NCI-H510A treated with DMSO at 0.1 percent for 48 hours (cell line): ENCODE measurements at regions not wholly inside any gene's neighbourhood (a gene's known extent, or its start where the extent isn't known, plus 50 kb on each side); places are given as distances from the start of the nearest gene placed in this dataset.

Experiments used
- DNase-seq: peaks from one replicate; lab custom pipeline; 2025; lab: John Stamatoyannopoulos, UW

DNA sequence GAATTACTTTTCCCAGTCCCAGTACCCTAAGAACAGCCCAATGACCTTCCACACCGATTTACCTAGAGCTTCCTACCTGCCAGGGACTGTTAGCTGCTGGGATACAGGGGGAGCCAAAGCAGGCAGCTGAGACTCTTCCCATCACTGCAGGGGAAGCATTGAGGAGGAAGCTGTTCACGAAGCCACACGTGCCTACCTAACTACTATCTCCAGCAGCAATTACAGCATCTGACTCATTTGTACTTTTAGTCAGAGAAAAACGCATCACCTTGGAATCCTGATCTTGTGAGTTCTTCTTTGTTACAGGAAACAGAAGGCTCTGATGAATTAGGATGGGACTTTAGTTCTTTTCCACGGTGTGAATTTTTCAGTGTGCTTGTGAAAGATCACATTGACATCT, 113.7 kb upstream of the DHX40 start:
- DNase-seq, result no peak

DNA sequence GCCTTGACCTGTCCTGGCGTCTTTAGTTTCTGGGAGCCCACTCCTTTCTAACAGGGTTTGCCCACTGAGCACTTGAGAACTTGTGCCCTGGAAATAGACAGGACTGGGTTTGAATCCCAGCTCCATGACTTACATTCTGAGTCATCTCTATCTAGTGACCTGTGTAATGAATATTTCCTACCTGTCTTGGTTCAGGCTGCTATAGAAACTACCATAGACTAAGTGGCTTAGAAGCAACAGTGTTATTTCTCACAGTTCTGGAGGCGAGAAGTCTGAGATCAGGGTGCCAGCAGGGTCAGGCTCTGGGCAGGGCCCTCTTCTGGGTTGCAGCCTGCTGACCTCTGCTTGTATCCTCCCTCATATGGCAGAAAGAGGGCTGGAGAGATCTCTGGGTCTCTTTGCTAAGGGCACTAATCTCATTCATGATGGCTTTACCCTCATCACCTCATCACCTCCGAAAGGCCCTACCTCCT, 110.7 kb upstream of the DHX40 start:
- no peak for DNase-seq

DNA sequence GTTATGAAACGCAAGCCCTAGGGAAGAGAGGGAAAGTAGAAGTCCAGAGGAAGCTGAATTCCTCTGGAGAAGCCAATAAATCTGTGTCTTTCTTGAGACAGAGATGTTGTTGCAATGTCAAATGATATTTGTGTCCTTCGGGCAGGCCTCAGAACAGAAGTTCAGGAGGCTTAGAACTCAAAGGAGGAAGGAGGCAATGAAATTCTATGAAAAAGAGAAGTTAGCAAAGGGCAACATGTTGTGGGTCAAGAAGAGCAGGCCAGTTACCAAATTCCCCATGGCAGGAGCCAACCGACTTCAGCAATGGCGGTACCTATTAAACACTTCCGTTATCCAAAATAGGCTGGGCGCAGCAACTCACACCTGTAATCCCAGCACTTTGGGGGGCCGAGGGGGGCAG, 109.0 kb upstream of the DHX40 start:
- no peak for DNase-seq

DNA sequence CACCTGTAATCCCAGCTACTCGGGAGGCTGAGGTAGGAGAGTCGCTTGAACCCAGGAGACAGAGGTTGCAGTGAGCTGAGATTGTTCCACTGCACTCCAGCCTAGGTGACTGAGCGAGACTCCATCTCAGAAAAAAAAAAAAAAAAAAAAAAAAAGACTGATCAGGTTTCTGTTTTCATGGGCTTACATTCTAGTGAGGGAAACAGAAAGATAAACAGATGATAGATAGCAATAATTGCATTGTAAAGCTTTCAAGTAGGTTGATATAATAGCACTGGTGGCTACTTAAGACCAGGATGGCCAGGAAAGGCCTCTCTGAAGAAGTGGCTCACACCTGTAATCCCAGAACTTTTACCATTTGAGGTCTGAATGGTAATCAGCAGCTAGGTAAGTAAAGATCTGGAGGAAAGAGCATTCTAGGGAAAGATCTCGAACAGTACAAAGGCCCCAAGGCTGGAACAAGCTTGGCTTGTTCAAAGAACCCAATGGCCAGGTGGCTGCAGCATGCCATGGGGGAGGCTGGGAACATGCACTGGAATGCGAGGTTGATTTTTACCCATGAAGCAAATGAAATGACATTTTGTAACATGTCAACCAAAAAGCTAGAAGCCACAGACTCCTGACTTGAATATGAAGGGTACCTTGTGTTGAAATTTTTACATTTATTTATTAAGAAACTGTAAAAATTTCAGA, 108.3 kb upstream of the DHX40 start:
- peak; percentile 70 for DNase-seq

DNA sequence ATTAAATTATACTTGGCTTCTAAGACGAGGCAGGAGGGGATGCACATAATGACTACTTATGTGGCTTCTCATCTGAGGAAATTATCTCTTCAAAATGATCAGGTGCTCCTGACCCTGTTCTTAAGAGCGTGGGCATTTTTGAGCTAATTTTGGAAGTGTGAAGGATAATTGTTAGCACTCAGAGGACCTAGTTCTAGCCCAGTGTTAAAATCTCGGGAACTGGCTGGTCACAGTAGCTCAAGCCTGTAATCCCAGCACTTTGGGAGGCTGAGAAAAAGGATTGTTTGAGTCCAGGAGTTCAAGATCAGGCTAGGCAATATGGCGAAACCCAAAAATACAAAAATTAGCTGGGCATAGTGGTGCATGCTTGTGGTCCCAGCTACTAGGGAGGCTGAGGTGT, 103.0 kb upstream of the DHX40 start:
- no peak for DNase-seq

DNA sequence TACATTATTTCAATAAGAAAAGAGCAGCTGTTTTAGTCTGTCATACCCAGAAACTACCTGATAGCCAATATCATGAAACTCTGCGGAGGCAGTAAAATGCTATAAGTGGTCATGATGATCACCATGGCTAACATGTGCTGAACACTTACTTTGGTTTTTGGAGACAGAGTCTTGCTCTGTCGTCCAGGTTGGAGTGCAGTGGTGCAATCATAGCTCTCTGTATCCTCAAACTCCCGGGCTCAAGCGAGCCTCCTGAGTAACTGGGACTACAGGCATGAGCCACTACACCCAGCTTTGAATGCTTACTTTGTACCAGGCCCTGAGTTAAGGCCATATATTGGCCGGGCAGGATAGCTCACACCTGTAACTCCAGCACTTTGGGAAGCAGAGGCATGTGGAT, 101.2 kb upstream of the DHX40 start:
- no peak for DNase-seq

DNA sequence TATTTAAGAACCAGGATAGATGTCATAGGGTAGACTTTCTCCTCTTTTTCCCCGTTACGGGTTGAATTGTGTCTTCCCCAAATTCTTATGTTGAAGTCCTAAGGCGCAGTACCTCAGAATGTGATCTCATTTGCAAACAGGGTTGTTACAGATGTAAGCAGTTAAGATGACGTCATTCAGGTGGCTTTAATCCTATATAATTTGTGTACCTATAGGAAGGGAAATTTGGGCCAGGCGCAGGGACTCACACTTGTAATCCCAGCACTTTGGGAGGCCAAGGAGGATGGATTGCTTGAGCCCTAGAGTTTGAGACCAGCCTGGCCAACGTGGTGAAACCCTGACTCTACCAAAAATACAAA, 99.5 kb upstream of the DHX40 start:
- no peak for DNase-seq

DNA sequence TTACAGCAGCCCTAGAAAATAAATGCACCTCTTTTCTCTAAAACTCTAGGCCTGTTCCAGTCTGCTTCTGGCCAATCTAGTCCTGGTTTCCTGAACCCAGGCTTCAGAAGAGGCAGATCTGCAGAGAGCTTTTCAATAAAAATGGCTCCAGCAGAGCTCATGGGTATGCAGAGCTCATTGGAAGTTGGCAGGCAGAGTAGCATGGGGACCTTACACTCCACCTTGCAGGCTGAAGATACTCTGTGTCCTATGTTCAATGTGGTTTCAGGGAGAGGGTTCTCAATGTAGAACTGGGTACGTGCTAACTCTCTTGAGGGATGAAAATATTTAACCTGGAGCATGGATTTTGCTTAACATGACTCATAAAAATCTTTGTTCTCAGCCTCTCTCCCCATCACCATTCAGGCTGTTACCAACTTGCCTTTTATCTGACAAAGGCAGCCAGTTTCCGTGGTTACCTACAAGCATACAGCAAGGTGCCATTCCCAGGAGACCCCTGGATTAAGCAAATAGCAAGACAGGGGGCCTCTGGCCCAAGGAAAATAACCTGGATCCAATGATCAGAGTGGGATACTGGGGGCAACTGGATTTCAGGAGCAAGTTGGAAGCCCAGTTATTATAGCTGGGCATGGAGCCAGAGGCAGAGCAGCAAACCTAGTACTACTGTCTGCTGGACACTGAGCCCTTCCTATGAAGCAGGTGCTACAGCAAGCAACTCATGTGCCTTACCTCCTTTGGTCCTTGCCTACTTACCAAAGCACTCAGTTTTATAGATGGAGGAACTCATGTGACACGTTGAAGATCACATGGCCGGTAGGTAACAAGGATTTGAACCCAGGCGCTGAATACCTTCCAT, 98.2 kb upstream of the DHX40 start:
- peak; percentile 17 for DNase-seq

DNA sequence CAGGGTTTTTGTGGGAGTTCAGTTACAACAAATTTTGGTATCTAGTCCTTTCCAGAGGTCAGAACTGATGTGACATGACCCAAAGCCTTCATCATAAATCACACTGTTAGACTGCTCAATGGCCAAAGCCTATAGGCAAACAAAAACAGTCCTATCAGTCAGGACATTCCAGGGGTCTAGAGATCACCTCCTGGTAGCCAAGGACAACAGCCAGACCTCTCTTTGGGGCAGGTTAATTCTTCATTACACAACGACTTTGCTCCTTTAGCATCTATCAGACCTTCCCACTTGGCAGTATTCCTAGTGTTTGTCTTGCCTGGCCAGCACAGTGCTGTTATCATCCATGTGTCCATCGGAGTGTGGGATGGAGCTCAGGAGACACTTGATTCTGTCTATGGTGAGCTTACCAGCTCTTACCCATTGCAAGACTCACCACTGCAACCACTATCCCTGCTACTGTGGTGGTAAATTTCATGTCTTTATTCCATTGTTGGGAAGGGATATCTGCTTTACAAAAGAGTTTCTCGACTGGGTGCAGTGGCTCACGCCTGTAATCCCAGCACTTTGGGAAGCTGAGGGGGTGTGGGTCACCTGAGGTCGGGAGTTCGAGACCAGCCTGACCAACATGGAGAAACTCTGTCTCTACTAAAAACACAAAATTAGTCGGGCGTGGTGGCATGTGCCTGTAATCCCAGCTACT, 95.5 kb upstream of the DHX40 start:
- no peak for DNase-seq

DNA sequence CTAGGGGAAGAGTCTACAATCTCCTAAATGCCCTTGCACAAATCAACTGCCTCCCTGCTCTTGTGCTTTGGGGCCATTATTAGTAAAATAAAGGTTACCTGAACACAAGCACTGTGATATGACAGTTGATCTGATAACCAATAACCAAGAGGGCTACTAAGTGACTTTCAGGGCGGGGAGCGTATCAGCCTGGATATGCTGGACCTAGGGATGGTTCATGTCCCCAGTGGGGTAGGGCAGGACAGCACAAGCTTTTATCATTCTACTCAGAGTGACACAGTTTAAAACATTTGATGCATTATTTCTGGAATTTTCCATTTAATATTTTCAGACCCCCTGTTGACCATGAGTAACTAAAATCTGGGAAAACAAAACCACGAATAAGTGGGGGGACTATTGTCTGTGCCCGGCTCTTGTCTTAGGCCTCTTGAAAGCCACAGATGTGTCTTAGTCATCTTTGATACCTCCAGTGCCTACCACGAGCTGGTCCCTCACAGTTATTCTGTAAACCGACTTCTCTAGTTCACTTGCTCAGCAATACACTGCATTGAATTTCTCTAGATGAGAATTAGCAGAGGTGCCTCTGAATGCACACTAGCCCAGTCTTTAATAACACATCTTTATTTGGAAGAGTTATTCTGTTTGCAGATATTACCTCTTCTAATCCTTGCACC, 94.6 kb upstream of the DHX40 start:
- DNase-seq, result no peak

DNA sequence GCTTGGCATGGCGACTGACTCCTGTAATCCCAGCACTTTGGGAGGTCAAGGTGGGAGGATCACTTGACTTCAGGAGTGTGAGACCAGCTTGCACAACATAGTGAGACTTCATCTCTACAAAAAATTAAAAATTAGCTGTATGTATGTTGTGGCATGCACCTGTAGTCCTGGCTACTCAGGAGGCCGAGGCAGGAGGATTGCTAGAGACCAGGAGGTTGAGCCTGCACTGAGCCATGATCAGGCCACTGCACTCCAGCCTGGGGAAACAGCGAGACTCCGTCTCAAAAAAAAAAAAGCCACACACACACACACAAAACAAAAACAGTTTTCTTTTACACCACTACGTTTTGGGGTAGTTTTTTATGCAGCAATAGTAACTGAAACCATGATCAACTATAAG, 89.0 kb upstream of the DHX40 start:
- no peak for DNase-seq

DNA sequence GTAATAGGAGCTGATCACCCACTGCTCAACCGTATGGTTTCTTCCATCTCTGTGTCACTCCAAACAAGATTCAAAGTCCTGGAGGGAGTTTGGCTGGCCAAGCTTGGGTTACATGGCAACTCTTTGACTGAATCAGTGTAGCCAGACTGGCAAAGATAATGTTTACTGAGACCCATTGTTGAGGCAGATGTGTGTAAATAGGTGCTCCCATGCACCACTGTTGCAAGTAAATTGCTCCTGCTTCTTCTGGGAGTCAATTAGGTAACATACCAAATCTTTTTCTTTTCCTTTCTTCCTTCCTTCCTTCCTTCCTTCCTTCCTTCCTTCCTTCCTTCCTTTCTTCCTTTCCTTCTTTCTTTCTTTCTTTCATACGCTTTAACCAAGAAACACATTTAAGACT, 86.3 kb upstream of the DHX40 start:
- no peak for DNase-seq

DNA sequence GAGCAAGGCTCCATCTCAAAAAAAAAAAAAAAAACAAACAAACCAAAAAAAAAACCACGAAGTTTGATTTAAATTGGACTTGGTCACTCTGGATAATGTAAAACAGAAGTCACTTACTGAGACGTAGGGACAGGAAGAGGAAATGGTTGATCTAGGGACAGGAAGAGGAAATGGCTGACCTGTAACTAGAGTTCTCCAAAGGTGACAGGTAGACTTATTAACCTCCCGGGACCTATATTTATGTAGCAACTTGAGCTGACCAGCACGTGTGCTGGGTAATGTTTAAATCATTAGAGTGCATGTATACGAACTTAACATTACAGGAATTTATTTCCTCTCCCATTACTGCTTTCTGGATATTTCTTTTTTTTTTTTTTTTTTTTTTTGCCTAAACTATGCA, 81.5 kb upstream of the DHX40 start:
- no peak for DNase-seq

DNA sequence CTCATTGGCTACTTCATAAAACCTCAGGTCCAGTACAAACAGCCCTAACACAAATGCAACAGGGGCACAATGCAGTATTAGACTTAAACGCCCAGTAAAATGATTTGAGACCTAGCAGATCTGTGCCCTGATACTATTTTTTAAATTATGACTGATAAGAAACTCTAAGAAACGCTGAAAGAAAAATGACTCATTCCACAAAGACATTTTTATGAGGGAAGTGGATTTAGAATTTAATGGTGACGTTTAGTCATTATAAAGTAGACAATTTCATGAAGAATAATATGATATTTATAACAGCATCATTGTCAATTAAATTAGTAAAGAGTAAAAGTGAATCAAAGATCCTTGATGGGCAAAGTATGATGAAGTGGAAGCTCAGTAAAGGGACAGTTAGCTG, 80.4 kb upstream of the DHX40 start:
- no peak for DNase-seq

DNA sequence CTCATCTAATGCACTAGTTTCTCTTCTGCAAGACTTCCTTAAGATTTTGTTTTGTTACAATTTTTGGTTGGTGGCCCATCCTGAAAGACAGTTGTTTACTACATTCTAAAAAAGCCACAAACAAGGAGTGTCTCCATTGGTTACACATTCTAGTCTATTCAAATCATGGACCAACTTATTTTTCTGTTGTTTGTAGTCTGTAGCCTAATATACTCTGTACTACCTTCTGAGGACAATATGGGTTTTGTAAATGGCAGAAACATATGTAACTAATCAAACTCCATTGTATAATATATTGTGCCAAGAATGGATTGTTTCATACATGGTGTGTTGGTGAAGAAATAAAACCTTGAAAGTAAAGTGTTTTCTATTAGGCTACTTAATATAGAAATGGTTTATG, 79.5 kb upstream of the DHX40 start:
- no peak for DNase-seq

DNA sequence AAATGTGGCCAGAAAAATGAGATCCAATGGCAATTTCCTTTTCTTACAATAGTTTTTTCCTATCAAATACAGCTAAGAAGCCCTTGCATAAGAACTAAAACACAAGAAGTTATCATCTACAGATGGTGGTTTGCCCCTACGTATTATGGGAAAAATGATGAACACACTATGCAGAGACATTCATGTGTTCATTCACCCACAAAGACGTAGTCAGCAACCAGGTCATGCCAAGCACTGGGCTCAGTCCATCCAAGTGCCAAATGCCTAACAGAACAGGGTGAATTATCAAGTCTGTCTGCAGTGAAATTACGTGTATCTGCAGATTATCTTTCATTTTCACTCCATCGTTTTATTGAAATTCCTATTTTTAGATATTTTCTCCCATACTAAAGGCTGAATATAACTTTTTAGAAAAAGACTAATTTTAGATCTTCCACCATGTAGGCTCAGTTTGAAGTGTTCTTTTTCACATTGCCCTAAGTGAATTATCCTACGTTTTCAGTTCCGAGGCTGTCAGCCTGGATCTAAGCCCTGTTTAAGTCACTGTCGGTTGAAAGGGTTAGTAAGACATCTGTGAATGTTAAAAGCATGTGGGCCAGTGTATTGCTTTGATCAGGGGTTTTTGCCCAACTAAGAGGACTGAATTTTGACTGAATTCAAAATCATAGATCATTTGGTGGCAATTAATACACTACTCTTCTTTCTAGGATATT, 78.1 kb upstream of the DHX40 start:
- DNase-seq, result no peak

DNA sequence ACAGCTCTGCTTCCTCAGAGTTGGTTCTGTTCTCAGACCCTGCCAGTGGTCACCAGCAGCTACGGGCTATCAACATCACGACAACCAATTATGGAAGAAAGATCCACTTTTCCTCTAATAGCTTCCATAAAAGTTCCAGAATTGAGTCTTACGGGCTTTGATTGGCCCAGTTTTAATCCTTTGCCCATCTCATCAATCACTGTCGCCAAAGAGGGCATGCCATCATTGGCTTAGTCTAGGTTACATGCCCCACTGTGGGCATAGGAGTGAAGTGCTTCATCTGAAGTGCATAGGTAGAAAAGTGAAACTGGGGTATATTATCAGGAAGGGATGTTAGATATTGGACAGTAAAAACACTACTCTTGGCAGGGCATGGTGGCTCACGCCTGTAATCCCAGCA, 76.6 kb upstream of the DHX40 start:
- no peak for DNase-seq

DNA sequence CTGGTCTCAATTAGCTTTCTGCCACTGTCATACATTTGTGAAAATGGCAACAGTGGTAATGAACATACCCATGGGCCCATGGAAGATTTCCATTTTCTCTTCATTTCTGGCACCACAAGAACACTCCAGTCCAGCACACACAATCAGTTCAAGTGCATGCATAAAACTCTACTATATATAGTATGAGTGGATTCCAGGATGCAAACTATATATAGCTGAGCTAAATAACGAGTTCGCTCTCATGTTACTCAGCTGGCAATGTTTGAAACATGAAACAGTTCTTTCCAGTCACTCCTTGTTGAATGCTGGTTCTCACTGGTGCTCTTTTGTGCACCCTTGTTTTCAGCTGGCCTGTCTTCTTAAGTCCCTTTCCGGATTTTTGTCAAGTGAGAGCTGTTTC, 75.2 kb upstream of the DHX40 start:
- DNase-seq, result peak; percentile 83

DNA sequence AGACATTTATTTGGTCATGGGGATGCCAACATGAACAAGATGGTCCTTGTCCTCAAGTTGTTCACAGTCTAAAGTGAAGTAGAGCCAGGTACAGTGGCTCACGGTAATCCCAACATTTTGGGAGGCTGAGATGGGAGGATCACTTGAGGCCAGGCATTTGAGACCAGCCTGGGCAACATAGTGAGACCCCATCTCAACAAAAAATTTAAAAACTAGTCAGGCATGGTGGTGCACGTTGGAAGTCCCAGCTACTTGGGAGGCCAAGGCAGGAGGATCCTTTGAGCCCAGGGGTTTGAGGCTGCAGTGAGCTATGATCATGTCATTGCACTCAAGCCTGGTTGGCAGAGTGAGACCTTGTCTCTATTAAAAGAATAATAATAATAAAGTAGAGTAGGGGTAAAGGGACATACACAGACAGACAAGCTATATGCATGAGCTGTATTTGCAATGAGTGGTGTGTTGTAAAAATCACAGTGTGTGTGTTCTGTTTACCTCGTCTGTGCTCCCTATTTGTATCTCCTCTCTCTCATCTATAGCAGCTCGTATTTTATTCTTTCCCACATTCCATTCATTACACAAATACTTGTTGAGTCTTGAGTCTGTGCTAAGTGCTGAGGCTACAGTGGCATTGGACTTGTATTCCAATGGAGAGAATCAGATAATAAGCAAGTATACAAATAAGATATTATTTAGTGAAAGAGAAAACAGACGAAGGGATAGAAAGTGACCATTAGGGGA, 73.9 kb upstream of the DHX40 start:
- no peak for DNase-seq

DNA sequence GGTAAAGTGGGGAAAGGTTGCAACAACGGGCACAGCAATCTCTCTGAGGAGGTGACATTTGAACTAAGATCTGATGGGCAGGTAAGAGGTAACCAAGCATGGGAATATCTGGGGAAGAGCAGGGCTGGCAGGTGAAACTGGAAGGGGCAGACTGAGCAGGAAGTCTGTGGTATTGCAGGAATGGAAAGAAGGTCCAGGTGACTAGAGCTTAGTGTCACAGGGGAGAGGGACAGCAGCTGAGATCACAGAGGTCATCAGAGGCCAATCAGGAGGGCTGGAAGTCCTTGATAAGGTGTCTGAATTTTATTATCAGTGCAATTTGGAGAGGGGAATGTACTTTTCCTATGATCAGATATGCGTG, 73.3 kb upstream of the DHX40 start:
- peak; percentile 64 for DNase-seq

DNA sequence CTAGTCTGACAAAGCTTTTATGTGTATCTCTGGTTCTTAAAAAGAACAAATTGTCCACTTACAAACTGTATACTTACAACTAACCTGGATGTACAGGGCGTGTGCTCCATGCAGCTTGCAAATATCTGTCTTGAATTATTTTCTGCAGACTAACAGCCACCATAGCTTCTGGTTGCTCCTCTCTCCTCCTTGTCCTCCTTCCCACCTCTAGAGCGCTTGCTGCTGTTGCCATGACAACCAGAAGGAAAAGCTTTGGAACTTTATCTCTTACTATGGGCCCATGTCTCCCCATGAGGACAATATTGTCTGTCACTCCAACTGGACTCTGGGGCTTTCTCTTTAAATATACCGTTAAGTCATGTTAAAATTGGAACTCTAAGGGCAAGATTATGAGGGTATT, 71.5 kb upstream of the DHX40 start:
- DNase-seq, result no peak
